Parathyroid adenoma (tissue), 2 donors: ENCODE measurements at regions not wholly inside any gene's neighbourhood (a gene's known extent, or its start where the extent isn't known, plus 50 kb on each side); places are given as distances from the start of the nearest gene placed in this dataset.

ENCODE experiments used
- H2AFZ ChIP-seq: fragments of 300-600 bp; sonication (generic); one replicate; pipeline ENCODE4 v1.7.0; 2017; ENCODE audit warnings: antibody characterized with exemption, mild to moderate bottlenecking
- H3K27ac ChIP-seq: fragments of 300-600 bp; sonication (generic); one replicate; pipeline ENCODE4 v1.7.0; 2017
- H3K27me3 ChIP-seq: fragments of 300-600 bp; sonication (generic); one replicate; pipeline ENCODE4 v1.7.0; 2017; ENCODE audit warnings: low read length; ENCODE audit not compliant: control insufficient read depth, insufficient read depth
- H3K36me3 ChIP-seq: fragments of 300-600 bp; sonication (generic); one replicate; pipeline ENCODE4 v1.7.0; 2017; ENCODE audit warnings: low read length; ENCODE audit not compliant: control insufficient read depth, insufficient read depth
- H3K4me1 ChIP-seq: fragments of 300-600 bp; sonication (generic); one replicate; pipeline ENCODE4 v1.7.0; 2017; ENCODE audit warnings: control low read depth
- H3K4me2 ChIP-seq: fragments of 300-600 bp; sonication (generic); one replicate; pipeline ENCODE4 v1.7.0; 2017; ENCODE audit warnings: low read length
- H3K4me3 ChIP-seq: fragments of 300-600 bp; sonication (generic); one replicate; pipeline ENCODE4 v1.7.0; 2017; ENCODE audit warnings: low read depth, low read length
- H3K79me2 ChIP-seq: fragments of 300-600 bp; sonication (generic); one replicate; pipeline ENCODE4 v1.7.0; 2017; ENCODE audit warnings: control low read depth
- H3K9ac ChIP-seq: fragments of 300-600 bp; sonication (generic); one replicate; pipeline ENCODE4 v1.7.0; 2017; ENCODE audit warnings: mild to moderate bottlenecking
- H3K9me3 ChIP-seq: fragments of 300-600 bp; sonication (generic); one replicate; pipeline ENCODE4 v1.7.0; 2017; ENCODE audit warnings: low read length; ENCODE audit not compliant: control insufficient read depth
- CTCF ChIP-seq: fragments of 300-600 bp; sonication (generic); IDR thresholded peaks from one replicate; pipeline ENCODE4 v1.7.0; 2017; ENCODE audit warnings: antibody characterized with exemption, mild to moderate bottlenecking
- donor health status: primary hyperparathyroidism.

GRCh38 chr20:4592316-4593148, 93.7 kb upstream of the PRNP start:
- peak; percentile 93 for TF ChIP-seq CTCF
- no peak overlapping the region for H3K27ac ChIP-seq

GRCh38 chr20:4591975-4592315, 94.3 kb upstream of the PRNP start:
- no peak for TF ChIP-seq CTCF
- H3K9ac ChIP-seq, result no peak overlapping the region
- peaks cover 4% of the 10 kb centered on the region for H3K4me1 ChIP-seq
- no peaks in the 10 kb centered on the region for H3K9me3 ChIP-seq
- peak overlapping the region; percentile 84 for H3K4me2 ChIP-seq
- no peaks in the 10 kb centered on the region for H3K36me3 ChIP-seq
- peak overlapping the region; percentile 77 for H2AFZ ChIP-seq
- no peak overlapping the region for H3K27ac ChIP-seq
- no peaks in the 10 kb centered on the region for H3K27me3 ChIP-seq
- H3K79me2 ChIP-seq, result no peaks in the 10 kb centered on the region
- no peak overlapping the region for H3K4me3 ChIP-seq

More at GRCh38 chr20:4592316-4593148, 93.7 kb upstream of the PRNP start:
- Histone ChIP-seq H3K4me3 (peak overlapping the region; percentile 45), H3K36me3 (no peaks in the 10 kb centered on the region), H3K27me3 (no peaks in the 10 kb centered on the region), H3K9me3 (no peaks in the 10 kb centered on the region), H3K79me2 (no peaks in the 10 kb centered on the region), H3K4me2 (peak overlapping the region; percentile 84), H3K4me1 (peaks cover 4% of the 10 kb centered on the region), H3K9ac (no peak overlapping the region), H2AFZ (peak overlapping the region; percentile 77)

- Histone ChIP-seq H2AFZ (no peak overlapping the region), H3K27ac (no peak overlapping the region), H3K4me3 (no peak overlapping the region), H3K36me3 (no peaks in the 10 kb centered on the region), H3K79me2 (no peaks in the 10 kb centered on the region), H3K4me2 (no peak overlapping the region), H3K9me3 (no peaks in the 10 kb centered on the region), H3K27me3 (no peaks in the 10 kb centered on the region), H3K9ac (no peak overlapping the region), H3K4me1 (no peaks in the 10 kb centered on the region)
- TF ChIP-seq CTCF, result no peak
Measured at GRCh38 chr20:4585758-4586157, 100.5 kb upstream of the PRNP start.

- no peaks in the 10 kb centered on the region for H3K36me3 ChIP-seq
- no peaks in the 10 kb centered on the region for H3K27me3 ChIP-seq
- H3K9ac ChIP-seq, result no peak overlapping the region
- TF ChIP-seq CTCF, result no peak
- H3K27ac ChIP-seq, result no peak overlapping the region
- H3K4me2 ChIP-seq, result no peak overlapping the region
- H3K79me2 ChIP-seq, result no peaks in the 10 kb centered on the region
- no peak overlapping the region for H3K4me3 ChIP-seq
- H3K9me3 ChIP-seq, result no peaks in the 10 kb centered on the region
- H2AFZ ChIP-seq, result no peak overlapping the region
- H3K4me1 ChIP-seq, result no peaks in the 10 kb centered on the region
Measured at GRCh38 chr20:4585104-4585753, 101.0 kb upstream of the PRNP start.
